ENCODE measurements at regions not wholly inside any gene's neighbourhood (a gene's known extent, or its start where the extent isn't known, plus 50 kb on each side); places are given as distances from the start of the nearest gene placed in this dataset.

DNA sequence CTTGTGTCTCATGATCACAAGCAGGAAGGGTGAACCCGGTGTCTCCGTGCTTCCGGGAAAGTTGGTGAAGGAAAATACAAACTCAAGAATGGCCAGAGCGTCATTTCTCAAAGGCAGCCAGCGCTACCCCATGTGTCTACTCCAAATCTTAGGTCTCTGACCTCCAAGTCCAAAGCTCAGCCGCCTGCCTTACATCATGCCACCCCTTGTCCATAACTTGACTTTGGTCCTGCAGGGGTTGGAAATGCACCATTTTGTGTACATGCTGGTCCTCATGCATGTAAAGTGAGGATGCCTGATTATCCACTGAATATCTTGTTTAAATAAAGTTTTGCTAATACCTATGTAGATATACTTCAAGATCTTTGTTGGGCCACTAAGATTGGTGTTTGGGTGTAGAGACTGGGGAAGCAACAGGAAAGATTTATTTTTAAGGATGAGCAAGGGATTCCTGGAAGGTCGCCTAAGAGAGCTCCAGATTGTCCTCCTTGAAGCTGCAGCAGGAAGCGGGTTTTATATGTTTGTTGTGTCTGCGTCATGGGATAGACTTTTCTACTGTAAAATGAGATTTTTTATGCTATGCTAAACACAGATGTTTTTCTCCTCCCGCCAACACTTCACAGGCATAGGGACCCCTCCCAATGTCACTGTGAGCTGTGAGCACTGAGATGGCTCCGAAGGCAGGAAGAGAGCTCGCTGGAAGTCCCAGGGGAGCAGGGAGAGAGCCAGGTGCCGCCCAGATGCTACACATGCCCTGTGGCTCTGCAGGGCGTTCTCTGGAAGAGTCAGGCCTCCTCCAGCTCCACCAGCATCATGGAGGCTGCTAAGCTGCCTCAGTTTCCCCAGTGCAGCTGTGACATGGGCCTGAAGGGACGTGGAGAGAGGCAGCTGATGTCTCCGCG, 176.2 kb upstream of the HDAC4 start:
- DNase-seq (ENCODE audit: low read depth in 2 of 2) = no peak

GRCh38 chr2:239575931-239576445, 175.2 kb upstream of the HDAC4 start:
- DNase-seq (ENCODE audit: low read depth in 2 of 2) = no peak

- DNase-seq (ENCODE audit: low read depth in 2 of 2) = no peak
These were observed 173.8 kb upstream of the HDAC4 start for GRCh38 chr2:239574434-239575156.

DNA sequence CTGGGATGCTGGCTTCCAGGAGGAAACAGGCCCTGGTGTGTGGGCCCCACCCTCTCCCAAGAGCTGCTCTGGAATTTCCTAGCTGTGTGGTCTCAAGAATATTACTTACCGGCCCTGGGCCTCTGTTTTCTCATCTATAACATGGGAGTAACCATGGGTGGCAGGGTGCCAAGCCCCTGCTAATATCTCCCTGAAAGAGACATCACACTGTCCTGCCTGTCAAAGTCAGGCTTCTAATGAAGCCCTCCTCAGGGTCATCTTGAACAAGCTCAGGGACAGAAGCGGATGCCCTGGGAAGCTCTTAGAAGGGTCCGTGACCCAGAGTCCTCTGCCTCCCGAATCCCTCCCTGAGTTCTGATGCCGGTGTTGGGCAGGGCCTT, 173.2 kb upstream of the HDAC4 start:
- no peak for DNase-seq (ENCODE audit: low read depth in 2 of 2)

DNA sequence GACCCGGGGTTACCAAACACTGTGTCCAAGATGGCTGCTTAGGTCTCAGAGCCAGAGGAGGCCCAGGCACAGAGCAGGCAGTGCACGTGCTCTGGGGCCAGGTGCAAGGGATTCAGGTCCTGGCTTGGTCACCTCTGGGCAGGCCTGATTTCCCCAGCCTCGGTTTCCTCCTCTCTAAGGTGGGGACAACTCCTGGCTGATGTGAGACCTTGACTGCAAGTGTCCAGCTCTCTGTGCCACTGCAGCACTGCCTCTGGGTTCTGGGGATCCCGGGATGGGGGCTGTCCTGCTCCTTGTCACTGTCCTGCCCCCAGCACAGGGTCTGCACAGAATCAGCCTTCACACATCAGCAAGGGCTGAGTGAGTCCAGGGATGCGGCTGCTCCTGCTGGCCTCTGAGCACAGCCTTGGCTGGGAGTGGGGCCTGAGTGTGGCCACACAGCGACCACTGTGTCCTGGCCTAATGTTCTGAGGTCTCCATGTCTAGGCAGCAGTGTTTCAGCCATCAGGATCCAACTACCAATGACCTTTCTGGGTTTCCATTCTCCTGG, 170.2 kb upstream of the HDAC4 start:
- no peak for DNase-seq (ENCODE audit: low read depth in 2 of 2)

GRCh38 chr2:239570216-239570925, 169.6 kb upstream of the HDAC4 start:
- DNase-seq (ENCODE audit: low read depth in 2 of 2) = no peak

DNA sequence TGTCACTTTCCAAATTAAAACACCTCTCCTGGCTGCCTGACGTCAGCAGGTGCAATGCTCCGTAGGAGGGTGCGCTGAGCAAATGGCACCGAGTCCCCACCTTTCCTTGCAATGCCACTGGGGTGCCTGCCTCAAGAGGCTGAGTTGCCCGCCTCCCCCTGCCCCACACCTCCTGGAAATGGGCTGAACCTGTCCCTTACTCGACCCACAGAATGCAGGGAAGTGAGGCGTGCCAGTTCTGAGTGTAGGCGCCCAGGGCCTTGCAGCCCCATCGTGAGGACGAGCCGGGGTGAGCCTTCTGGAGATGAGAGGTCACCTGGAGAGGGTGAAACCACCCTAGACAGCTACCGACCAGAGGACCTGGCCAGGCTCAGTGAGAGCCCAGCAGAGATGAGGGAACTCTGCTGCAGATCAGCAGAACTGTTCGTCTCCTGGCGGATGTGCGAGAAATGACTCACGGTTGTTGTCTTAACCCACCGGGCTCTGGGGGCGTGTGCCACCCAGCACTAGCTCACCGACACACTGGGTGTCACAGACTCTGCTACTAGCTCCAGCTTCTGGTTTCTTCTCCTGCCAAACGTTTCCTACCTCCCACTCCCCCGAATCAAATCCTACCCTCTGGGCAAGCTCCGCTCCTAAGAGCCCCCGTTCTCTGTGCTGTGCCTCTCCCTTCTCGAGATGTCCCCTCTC, 168.7 kb upstream of the HDAC4 start:
- no peak for DNase-seq (ENCODE audit: low read depth in 2 of 2)

DNA sequence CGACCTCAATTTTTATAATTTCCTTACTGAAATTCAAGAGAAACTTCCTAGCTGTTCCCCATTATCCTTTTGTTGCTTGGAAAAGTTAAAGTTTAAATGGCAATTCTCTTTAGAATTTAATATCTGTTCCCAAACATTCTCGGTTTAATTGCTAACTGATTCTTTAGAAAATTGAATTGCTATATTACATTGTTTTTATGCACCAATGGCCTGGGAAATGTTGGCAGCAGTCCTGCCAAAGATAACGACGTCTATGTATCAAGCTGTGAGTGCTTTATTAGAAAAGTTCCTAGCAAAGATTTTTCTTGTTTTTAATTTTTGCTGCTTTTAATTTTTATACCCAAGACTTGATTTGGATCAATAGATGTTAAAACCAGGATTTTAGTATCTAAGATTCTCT, 167.8 kb upstream of the HDAC4 start:
- no peak for DNase-seq (ENCODE audit: low read depth in 2 of 2)

DNA sequence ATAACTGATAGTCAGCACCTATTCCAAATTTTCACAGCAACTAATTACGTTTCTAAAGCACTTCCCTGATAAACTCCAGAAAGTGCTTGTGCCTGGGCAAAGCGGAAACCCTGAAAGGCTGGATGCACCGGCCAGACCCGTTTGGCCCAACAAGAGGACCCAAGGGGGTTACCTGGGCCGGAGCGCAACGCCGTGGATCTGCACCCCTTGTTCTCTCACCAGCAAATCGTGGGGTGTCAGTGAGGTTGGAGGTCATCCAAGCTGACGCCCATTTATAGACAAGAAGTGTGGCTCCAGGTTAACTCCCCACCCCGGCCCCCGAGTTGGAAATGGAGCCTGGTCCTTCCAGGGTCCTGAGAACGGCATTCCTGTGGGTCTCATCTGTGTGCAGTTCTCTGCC, 167.0 kb upstream of the HDAC4 start:
- DNase-seq (ENCODE audit: low read depth in 2 of 2) = no peak

DNA sequence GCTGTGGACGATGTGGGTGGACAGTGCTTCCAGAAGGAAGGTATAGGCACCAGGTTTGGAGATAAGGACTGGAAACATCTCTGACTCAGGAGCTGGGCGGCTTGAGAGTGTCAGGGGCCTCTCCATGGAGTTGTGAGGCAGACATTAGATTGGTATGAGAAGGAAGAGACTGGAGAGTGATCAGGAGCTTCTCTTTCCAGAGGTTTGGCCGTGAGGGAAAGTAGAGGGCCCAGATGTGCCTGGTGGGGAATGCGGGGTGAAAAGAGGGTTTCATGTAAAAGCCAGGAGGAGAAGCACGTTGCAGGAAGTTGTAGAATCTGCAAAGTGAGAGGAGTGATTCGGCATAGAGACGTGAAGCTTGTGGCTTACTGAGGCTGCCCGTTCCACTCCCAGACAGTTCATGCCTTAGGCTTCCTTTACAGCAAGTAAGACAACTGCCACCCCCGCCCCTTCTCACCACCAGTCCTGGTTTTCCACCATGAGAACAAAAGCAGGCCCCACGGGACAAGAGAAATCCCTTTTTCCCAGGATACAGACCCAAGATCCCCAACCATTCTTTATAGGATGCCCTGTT, 166.3 kb upstream of the HDAC4 start:
- no peak for DNase-seq (ENCODE audit: low read depth in 2 of 2)

- no peak for DNase-seq (ENCODE audit: low read depth in 2 of 2)
These were observed 165.6 kb upstream of the HDAC4 start for GRCh38 chr2:239566162-239566994.

GRCh38 chr2:239564587-239564986, 163.8 kb upstream of the HDAC4 start:
- DNase-seq (ENCODE audit: low read depth in 2 of 2) = no peak

DNA sequence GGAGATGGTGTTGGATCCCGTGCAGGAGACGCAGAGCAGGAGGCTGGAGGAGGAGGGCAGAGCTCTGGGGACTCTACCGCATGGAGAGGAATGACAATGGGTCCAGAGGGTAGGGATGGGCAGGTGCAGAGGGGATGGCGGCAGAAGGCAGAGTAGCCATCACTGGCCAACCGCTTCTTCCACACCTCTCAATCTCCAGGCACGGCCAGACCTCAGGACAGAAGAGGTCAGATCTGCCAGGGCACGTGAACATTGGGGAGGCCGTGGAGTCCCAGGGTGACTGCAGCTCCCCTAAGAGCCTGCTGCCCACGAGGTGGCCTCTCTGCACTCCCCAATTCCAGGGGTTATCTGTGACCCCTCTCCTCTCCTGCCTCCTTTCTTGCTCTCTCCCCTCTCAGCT, 162.7 kb upstream of the HDAC4 start:
- no peak for DNase-seq (ENCODE audit: low read depth in 2 of 2)

DNA sequence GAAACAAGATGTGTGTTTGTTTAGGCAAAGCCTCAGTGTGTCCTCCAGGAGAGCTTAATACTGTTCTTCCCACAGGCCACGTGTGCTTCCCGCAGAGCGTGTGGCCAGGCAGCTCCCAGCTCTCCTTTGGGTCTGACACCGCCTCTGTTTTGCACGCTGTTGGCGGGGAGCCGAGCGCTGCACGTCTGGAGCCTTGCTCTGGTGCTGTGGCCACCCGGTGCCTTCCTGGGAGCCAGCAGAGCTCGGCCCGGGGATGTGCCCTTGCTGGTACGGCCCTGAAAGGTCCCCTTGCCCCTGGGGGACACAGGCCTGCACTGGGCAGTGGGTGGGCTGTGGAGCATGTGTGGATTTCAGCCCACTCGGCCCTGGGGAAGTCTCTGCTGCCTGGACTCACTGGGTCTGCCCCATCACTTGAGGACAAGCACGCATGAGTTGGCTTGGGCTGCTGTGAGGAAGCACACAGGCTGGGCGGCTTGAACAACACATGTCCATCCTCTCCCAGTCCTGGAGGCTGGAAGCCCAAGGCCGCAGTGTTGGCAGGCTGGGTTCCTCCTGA, 160.7 kb upstream of the HDAC4 start:
- DNase-seq (ENCODE audit: low read depth in 2 of 2) = no peak

- DNase-seq (ENCODE audit: low read depth in 2 of 2) = no peak
These were observed 158.8 kb upstream of the HDAC4 start for GRCh38 chr2:239559417-239560261.

DNA sequence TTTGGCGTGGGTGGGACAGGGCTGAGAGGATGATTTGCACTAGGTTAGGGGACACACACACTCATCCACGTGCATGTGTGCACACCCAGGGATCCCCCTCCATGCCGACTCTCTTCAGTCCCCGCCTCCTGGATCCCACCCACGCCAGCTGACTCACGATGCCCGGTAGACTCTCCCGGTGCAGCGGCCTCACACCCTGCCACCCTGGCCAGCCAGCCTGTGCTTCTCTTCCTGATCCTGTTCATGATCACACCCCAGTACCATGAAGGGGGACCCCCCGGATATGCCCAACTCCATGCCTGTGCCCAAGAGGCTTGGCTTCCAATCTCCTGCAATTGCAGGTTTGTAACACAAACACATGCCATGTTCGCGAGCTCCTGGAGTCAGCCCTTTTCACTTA, 157.8 kb upstream of the HDAC4 start:
- no peak for DNase-seq (ENCODE audit: low read depth in 2 of 2)

GRCh38 chr2:239557516-239557915, 156.7 kb upstream of the HDAC4 start:
- DNase-seq (ENCODE audit: low read depth in 2 of 2) = no peak

DNA sequence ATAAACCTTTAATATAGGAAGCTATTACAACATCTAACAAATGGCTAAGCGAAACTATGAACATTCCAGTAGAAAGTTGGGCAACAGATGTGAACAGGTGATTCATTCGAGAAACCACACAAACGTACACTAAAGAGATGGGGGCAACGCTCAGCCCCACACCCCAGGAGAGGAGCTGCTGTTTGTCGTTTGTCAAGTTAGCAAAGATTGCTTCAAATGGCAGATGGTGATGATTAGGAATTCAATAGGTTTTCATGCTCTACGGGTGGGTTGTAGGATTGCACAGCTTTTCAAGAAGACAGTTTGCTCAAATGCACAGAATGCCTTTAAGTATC, 154.7 kb upstream of the HDAC4 start:
- DNase-seq (ENCODE audit: low read depth in 2 of 2) = no peak
